T-helper 17 cell (primary cell): ENCODE measurements at regions not wholly inside any gene's neighbourhood (a gene's known extent, or its start where the extent isn't known, plus 50 kb on each side); places are given as distances from the start of the nearest gene placed in this dataset.

Experiments
- ATAC-seq: fragments of 150-1000 bp; cut with Tn5 transposase; 2 replicates; pipeline ENCODE4 v1.10.0; 2021; ENCODE audit warnings: mild to moderate bottlenecking, moderate library complexity
- DNase-seq, 3 donors: peaks; one replicate each; pipeline versions ENCODE4 v3.0.0 to v3.0.0-alpha.2; 2020 to 2021
- H3K9me3 ChIP-seq: one replicate; pipeline ENCODE4 v1.7.0; 2013; ENCODE audit warnings: low read length, mild to moderate bottlenecking; ENCODE audit not compliant: control insufficient read depth, poor library complexity, severe bottlenecking
- H3K27ac Mint-ChIP-seq: one replicate; pipeline ENCODE4 v1.8.0; 2022; ENCODE audit warnings: mild to moderate bottlenecking, moderate library complexity, mixed read lengths
- H3K27me3 Mint-ChIP-seq: one replicate; pipeline ENCODE4 v1.8.0; 2022; ENCODE audit warnings: mixed read lengths
- H3K36me3 Mint-ChIP-seq: one replicate; pipeline ENCODE4 v1.8.0; 2022; ENCODE audit warnings: low read depth, mixed read lengths
- H3K4me1 Mint-ChIP-seq: one replicate; pipeline ENCODE4 v1.8.0; 2022; ENCODE audit warnings: mild to moderate bottlenecking, mixed read lengths
- H3K4me3 Mint-ChIP-seq: one replicate; pipeline ENCODE4 v1.8.0; 2022; ENCODE audit warnings: mild to moderate bottlenecking, moderate library complexity, mixed read lengths

DNA sequence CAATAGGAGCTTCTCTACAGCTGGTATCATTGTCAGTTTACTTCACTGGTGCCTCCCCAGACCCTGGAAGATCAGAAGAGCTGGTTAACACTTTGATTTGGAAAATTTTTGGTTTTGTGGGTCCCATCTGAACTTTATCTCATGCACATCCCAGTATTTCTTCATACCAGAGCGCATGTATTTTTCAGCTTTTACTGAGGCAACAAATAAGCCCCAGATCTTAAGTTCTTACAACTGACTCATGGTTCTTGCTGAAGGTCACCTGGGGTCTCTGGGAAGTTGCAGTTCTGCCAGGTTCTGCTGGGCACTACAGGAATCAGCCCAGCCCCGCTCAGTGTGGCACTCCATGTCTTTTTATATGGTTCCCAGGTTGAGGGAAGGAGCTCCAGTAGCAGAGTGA is 1249.9 kb downstream of the EFNB2 start:
- Mint-ChIP-seq H3K27ac (no peak overlapping the region), H3K27me3 (peaks cover 7% of the 10 kb centered on the region), H3K4me1 (no peaks in the 10 kb centered on the region), H3K36me3 (no peaks in the 10 kb centered on the region), H3K4me3 (no peak overlapping the region)
- no peak for ATAC-seq
- DNase-seq: no peak
- H3K9me3 ChIP-seq: no peaks in the 10 kb centered on the region

- Mint-ChIP-seq H3K4me3 (no peak overlapping the region), H3K4me1 (no peaks in the 10 kb centered on the region), H3K27me3 (peaks cover 7% of the 10 kb centered on the region), H3K36me3 (no peaks in the 10 kb centered on the region), H3K27ac (no peak overlapping the region)
- H3K9me3 ChIP-seq: no peaks in the 10 kb centered on the region
- DNase-seq (no peak), ATAC-seq (no peak)
Measured at GRCh38 chr13:105282406-105283285, 1252.8 kb downstream of the EFNB2 start.

GRCh38 chr13:105278943-105279381 is 1256.5 kb downstream of the EFNB2 start:
- H3K9me3 ChIP-seq: no peaks in the 10 kb centered on the region
- H3K36me3 Mint-ChIP-seq: no peaks in the 10 kb centered on the region
- H3K4me1 Mint-ChIP-seq: no peaks in the 10 kb centered on the region
- ATAC-seq: no peak
- H3K27me3 Mint-ChIP-seq: peaks cover 9% of the 10 kb centered on the region
- DNase-seq: no peak
- H3K4me3 Mint-ChIP-seq: no peak overlapping the region
- H3K27ac Mint-ChIP-seq: no peak overlapping the region

DNA sequence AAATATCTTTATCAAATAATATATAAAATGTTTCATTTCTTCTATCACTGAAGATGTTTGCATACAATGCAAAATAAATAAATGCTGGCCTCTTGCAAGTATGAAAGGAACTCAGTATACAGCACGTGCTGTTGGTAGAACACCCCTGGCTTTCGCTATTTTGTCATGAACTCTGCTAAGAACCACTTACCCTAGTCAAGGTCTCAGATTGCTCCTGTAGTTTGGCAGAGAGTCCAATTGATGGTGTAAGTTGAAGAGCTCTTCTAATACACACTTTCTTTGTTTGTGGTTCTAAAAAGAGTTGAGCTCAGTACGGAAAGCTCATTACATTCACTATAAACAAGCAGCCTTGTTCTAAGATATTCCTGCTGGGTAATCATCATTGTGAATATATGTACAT is 1258.9 kb downstream of the EFNB2 start:
- H3K4me3 Mint-ChIP-seq: no peak overlapping the region

GRCh38 chr13:105273665-105274222 is 1261.7 kb downstream of the EFNB2 start:
- no peaks in the 10 kb centered on the region for H3K4me1 Mint-ChIP-seq
- DNase-seq: no peak
- no peaks in the 10 kb centered on the region for H3K9me3 ChIP-seq
- H3K27me3 Mint-ChIP-seq: peaks cover 10% of the 10 kb centered on the region
- no peak overlapping the region for H3K27ac Mint-ChIP-seq
- no peak overlapping the region for H3K4me3 Mint-ChIP-seq
- ATAC-seq: no peak
- no peaks in the 10 kb centered on the region for H3K36me3 Mint-ChIP-seq

More for the DNA sequence above, 1258.9 kb downstream of the EFNB2 start:
- H3K9me3 ChIP-seq: no peaks in the 10 kb centered on the region
- no peak for ATAC-seq
- Mint-ChIP-seq H3K27ac (no peak overlapping the region), H3K4me1 (no peaks in the 10 kb centered on the region), H3K36me3 (no peaks in the 10 kb centered on the region), H3K27me3 (peaks cover 10% of the 10 kb centered on the region)
- DNase-seq: no peak

- ATAC-seq (no peak), DNase-seq (no peak)
- no peaks in the 10 kb centered on the region for H3K36me3 Mint-ChIP-seq
- H3K9me3 ChIP-seq: no peaks in the 10 kb centered on the region
- no peak overlapping the region for H3K27ac Mint-ChIP-seq
- H3K4me3 Mint-ChIP-seq: no peak overlapping the region
- H3K27me3 Mint-ChIP-seq: peaks cover 10% of the 10 kb centered on the region
- no peaks in the 10 kb centered on the region for H3K4me1 Mint-ChIP-seq
Measured at GRCh38 chr13:105272660-105273631, 1262.5 kb downstream of the EFNB2 start.

DNA sequence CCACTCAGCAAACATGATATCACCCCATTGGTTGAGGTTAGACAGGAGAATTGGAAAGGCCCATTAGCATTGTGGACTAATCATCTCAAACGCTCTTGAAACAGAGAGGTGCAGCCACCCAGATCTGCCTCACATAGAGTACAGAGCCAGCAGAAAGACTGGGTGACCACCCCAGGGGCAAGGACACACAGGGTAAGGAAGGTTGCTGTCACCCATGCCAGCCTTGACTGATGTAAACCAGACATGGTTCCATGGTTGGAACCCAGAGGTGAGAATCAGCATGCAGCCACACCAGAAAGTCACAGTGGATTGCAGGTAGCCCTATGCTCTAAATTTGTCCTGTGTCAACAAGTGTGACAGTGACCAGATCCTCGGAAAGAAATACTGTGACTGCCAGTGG is 1268.8 kb downstream of the EFNB2 start:
- H3K36me3 Mint-ChIP-seq: no peaks in the 10 kb centered on the region
- DNase-seq (no peak), ATAC-seq (no peak)
- H3K4me3 Mint-ChIP-seq: no peak overlapping the region
- no peaks in the 10 kb centered on the region for H3K4me1 Mint-ChIP-seq
- H3K9me3 ChIP-seq: no peaks in the 10 kb centered on the region
- no peak overlapping the region for H3K27ac Mint-ChIP-seq
- H3K27me3 Mint-ChIP-seq: no peaks in the 10 kb centered on the region

- H3K27ac Mint-ChIP-seq: no peak overlapping the region
- H3K27me3 Mint-ChIP-seq: no peaks in the 10 kb centered on the region
- no peaks in the 10 kb centered on the region for H3K4me1 Mint-ChIP-seq
- no peaks in the 10 kb centered on the region for H3K9me3 ChIP-seq
- no peak overlapping the region for H3K4me3 Mint-ChIP-seq
- ATAC-seq (no peak), DNase-seq (no peak)
- H3K36me3 Mint-ChIP-seq: no peaks in the 10 kb centered on the region
Measured at GRCh38 chr13:105262579-105262978, 1272.9 kb downstream of the EFNB2 start.

DNA sequence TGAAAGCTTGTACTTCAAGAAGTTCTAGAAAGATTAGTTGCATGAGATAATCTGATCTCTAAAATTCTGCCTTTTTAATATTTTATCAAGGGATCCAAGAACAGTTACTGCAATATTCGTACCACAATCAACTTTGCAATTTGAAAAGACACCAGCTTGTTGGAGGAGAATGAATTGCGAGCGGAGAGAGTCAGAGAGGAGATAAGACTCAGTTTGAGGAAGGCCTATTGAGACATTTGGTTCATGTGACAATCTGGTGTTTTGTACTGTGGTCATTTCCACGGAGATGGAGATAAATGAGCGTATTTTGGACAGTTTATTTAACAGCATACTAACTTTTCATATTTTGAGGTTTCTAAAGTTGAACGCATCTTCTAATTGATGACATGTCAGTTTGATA is 1276.0 kb downstream of the EFNB2 start:
- H3K9me3 ChIP-seq: no peaks in the 10 kb centered on the region
- DNase-seq (no peak), ATAC-seq (no peak)
- H3K36me3 Mint-ChIP-seq: no peaks in the 10 kb centered on the region
- H3K4me3 Mint-ChIP-seq: no peak overlapping the region
- H3K27ac Mint-ChIP-seq: no peak overlapping the region
- no peaks in the 10 kb centered on the region for H3K27me3 Mint-ChIP-seq
- H3K4me1 Mint-ChIP-seq: no peaks in the 10 kb centered on the region

GRCh38 chr13:105255472-105255871 is 1280.0 kb downstream of the EFNB2 start:
- no peak for ATAC-seq
- Mint-ChIP-seq H3K36me3 (no peaks in the 10 kb centered on the region), H3K27me3 (no peaks in the 10 kb centered on the region), H3K4me3 (no peak overlapping the region), H3K4me1 (no peaks in the 10 kb centered on the region), H3K27ac (no peak overlapping the region)
- H3K9me3 ChIP-seq: no peaks in the 10 kb centered on the region
- DNase-seq: no peak

GRCh38 chr13:105251293-105251692 is 1284.2 kb downstream of the EFNB2 start:
- H3K27me3 Mint-ChIP-seq: no peaks in the 10 kb centered on the region
- DNase-seq (no peak), ATAC-seq (no peak)
- no peaks in the 10 kb centered on the region for H3K36me3 Mint-ChIP-seq
- no peak overlapping the region for H3K4me3 Mint-ChIP-seq
- no peaks in the 10 kb centered on the region for H3K4me1 Mint-ChIP-seq
- no peak overlapping the region for H3K27ac Mint-ChIP-seq
- H3K9me3 ChIP-seq: no peaks in the 10 kb centered on the region

DNA sequence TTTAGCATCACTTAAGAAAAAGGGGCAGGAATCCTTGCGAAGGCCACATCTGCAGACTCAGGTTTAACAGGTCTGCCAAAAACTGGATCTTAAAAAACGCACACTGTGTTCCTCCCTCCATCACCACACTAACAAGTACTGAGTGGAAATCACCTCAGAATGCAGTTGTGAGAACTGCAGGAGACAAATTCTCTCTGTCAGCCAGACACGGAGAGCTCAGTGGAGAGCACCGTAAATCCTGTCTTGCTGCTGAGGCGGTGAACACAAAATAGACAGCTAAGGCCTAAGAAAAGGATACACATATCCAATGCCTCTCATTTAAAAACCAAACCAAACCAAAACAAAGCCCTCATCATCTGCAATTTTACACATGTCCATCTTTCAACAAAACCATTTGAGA is 1287.6 kb downstream of the EFNB2 start:
- H3K36me3 Mint-ChIP-seq: no peaks in the 10 kb centered on the region
- ATAC-seq (no peak), DNase-seq (no peak)

GRCh38 chr13:105240371-105240770 is 1295.1 kb downstream of the EFNB2 start:
- ATAC-seq: no peak
- H3K27ac Mint-ChIP-seq: no peak overlapping the region
- H3K27me3 Mint-ChIP-seq: peaks cover 6% of the 10 kb centered on the region
- H3K9me3 ChIP-seq: no peaks in the 10 kb centered on the region
- no peaks in the 10 kb centered on the region for H3K4me1 Mint-ChIP-seq
- no peaks in the 10 kb centered on the region for H3K36me3 Mint-ChIP-seq
- no peak overlapping the region for H3K4me3 Mint-ChIP-seq
- DNase-seq: no peak

More for the DNA sequence above, 1287.6 kb downstream of the EFNB2 start:
- no peaks in the 10 kb centered on the region for H3K4me1 Mint-ChIP-seq
- no peak overlapping the region for H3K4me3 Mint-ChIP-seq
- no peak overlapping the region for H3K27ac Mint-ChIP-seq
- no peaks in the 10 kb centered on the region for H3K9me3 ChIP-seq
- peaks cover 6% of the 10 kb centered on the region for H3K27me3 Mint-ChIP-seq
